Endothelial cell (in vitro differentiated cells): ENCODE measurements at regions not wholly inside any gene's neighbourhood (a gene's known extent, or its start where the extent isn't known, plus 50 kb on each side); places are given as distances from the start of the nearest gene placed in this dataset.
A peak's percentile ranks its signal among the peaks of the same experiment; 100 is the strongest.

ENCODE experiments used
- DNase-seq: peaks from one replicate; pipeline ENCODE4 v3.0.0; 2021; ENCODE audit warnings: low spot score
- H3K27ac Mint-ChIP-seq: one replicate; pipeline ENCODE4 v1.8.0; 2021; ENCODE audit warnings: mixed read lengths, inconsistent platforms; ENCODE audit not compliant: unreplicated experiment
- H3K27me3 Mint-ChIP-seq: one replicate; pipeline ENCODE4 v1.8.0; 2021; ENCODE audit warnings: mild to moderate bottlenecking, moderate library complexity, mixed read lengths, inconsistent platforms; ENCODE audit not compliant: unreplicated experiment
- H3K36me3 Mint-ChIP-seq: one replicate; pipeline ENCODE4 v1.8.0; 2021; ENCODE audit warnings: mild to moderate bottlenecking, low read depth, mixed read lengths, inconsistent platforms; ENCODE audit not compliant: unreplicated experiment
- H3K4me1 Mint-ChIP-seq: one replicate; pipeline ENCODE4 v1.8.0; 2021; ENCODE audit warnings: mild to moderate bottlenecking, mixed read lengths, inconsistent platforms; ENCODE audit not compliant: unreplicated experiment
- H3K4me3 Mint-ChIP-seq: one replicate; pipeline ENCODE4 v1.8.0; 2021; ENCODE audit warnings: mild to moderate bottlenecking, mixed read lengths, inconsistent platforms; ENCODE audit not compliant: unreplicated experiment
- H3K9me3 Mint-ChIP-seq: one replicate; pipeline ENCODE4 v1.8.0; 2021; ENCODE audit warnings: mixed read lengths, inconsistent platforms; ENCODE audit not compliant: unreplicated experiment
- TF ChIP-seq, protein P1 (sequence below): fragments of 200-600 bp; sonication (generic); IDR thresholded peaks from one replicate; pipeline ENCODE4 v1.5.0; 2021; ENCODE audit warnings: antibody characterized with exemption; ENCODE audit not compliant: unreplicated experiment

DNA sequence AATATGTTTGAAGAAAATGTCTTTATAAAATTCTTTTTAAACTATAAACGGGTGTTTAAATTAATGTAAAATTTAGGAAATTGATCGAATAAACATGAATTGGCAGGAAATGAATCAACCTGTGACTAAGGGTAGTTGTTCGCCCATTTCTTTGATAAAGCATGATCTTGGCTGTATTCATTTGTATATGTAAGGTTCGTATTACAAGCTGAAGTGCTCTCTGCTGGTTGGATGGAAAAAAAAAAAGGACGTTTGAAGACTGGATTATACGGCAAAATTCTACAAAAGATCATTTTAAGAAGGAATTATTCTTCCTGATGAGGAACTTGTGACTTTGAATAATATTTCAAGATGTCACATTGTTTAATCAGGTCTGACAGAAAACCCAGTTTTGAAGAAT is 185.4 kb upstream of the ANK3 start:
- TF ChIP-seq, protein P1, sequence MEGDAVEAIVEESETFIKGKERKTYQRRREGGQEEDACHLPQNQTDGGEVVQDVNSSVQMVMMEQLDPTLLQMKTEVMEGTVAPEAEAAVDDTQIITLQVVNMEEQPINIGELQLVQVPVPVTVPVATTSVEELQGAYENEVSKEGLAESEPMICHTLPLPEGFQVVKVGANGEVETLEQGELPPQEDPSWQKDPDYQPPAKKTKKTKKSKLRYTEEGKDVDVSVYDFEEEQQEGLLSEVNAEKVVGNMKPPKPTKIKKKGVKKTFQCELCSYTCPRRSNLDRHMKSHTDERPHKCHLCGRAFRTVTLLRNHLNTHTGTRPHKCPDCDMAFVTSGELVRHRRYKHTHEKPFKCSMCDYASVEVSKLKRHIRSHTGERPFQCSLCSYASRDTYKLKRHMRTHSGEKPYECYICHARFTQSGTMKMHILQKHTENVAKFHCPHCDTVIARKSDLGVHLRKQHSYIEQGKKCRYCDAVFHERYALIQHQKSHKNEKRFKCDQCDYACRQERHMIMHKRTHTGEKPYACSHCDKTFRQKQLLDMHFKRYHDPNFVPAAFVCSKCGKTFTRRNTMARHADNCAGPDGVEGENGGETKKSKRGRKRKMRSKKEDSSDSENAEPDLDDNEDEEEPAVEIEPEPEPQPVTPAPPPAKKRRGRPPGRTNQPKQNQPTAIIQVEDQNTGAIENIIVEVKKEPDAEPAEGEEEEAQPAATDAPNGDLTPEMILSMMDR = no peak
- peaks cover 11% of the 10 kb centered on the region for H3K4me1 Mint-ChIP-seq
- H3K36me3 Mint-ChIP-seq = no peaks in the 10 kb centered on the region
- no peaks in the 10 kb centered on the region for H3K9me3 Mint-ChIP-seq
- no peak overlapping the region for H3K27ac Mint-ChIP-seq
- H3K4me3 Mint-ChIP-seq = no peak overlapping the region
- peaks cover 5% of the 10 kb centered on the region for H3K27me3 Mint-ChIP-seq
- DNase-seq = no peak

DNA sequence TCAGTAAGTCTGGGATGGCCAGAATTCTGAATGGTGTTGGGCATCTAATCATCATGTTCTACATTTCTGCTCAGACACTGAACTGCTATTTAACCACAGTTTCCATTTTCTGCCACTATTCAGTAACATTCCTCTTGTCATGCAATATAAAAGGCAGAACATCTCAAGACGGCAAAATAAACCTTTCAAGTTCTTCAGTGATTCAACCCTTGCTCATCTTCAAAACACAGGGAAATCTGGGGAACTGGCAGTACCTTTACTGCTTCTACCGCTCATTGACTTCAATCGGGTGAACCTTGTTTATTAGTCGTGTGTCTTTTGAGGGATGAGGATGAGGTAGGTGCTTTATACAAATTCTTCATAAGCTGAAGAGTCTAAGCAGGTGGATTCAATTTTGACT is 184.7 kb upstream of the ANK3 start:
- TF ChIP-seq, protein P1 = no peak
- Mint-ChIP-seq H3K27ac (no peak overlapping the region), H3K27me3 (peaks cover 4% of the 10 kb centered on the region), H3K9me3 (no peaks in the 10 kb centered on the region), H3K4me3 (no peak overlapping the region), H3K4me1 (peaks cover 11% of the 10 kb centered on the region), H3K36me3 (no peaks in the 10 kb centered on the region)
- DNase-seq = no peak

DNA sequence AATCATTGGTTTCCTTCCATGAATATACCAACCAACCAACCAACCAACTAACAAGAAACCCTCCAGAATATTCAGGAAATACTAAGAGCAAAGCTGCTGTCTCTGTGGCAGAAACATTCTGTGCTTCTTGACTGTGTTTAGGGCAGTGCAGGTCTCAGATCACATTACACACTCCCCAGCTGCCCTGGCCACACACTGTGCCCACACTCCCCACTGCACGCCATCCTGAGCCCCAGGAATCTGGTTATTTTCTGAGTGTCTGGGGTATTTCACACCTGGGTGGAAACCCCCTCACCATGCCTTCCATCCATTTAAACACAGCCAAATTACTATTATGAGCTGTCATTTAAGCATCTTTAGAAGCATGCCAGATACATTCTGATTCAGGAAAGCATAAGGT is 183.7 kb upstream of the ANK3 start:
- TF ChIP-seq, protein P1 = no peak
- Mint-ChIP-seq H3K27ac (no peak overlapping the region), H3K36me3 (no peaks in the 10 kb centered on the region), H3K27me3 (peaks cover 3% of the 10 kb centered on the region), H3K9me3 (no peaks in the 10 kb centered on the region), H3K4me1 (peaks cover 11% of the 10 kb centered on the region), H3K4me3 (no peak overlapping the region)
- no peak for DNase-seq

GRCh38 chr10:60572511-60573194 is 183.0 kb upstream of the ANK3 start:
- peak overlapping the region; percentile 9 for H3K27ac Mint-ChIP-seq
- H3K4me1 Mint-ChIP-seq = peaks cover 11% of the 10 kb centered on the region
- H3K27me3 Mint-ChIP-seq = peaks cover 3% of the 10 kb centered on the region
- TF ChIP-seq, protein P1 = no peak
- H3K4me3 Mint-ChIP-seq = peak overlapping the region; percentile 70
- DNase-seq = peak; percentile 22
- no peaks in the 10 kb centered on the region for H3K36me3 Mint-ChIP-seq
- peaks cover 3% of the 10 kb centered on the region for H3K9me3 Mint-ChIP-seq

DNA sequence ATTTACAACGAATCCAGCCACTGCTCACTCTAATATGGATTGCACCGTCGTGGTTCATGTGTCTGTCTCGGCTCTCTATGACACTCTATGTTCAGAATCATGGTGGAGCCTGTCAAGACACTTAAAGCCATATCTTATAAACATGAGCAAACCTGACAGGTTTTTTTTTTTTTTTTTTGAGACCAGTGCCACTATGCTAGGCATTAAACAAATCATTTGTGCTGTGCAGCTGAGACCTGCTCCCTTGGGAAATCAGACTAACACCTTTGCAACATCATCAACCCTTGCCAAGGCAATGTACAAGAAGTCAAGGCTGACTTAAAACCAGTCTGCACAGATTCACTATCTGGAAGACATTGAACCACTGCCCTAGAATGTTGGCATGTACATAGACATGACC is 181.2 kb upstream of the ANK3 start:
- Mint-ChIP-seq H3K9me3 (peaks cover 6% of the 10 kb centered on the region), H3K4me3 (no peak overlapping the region), H3K27me3 (peaks cover 3% of the 10 kb centered on the region), H3K27ac (no peak overlapping the region), H3K36me3 (no peaks in the 10 kb centered on the region), H3K4me1 (peaks cover 11% of the 10 kb centered on the region)
- TF ChIP-seq, protein P1 = no peak
- no peak for DNase-seq
